ENCODE measurements at regions not wholly inside any gene's neighbourhood (a gene's known extent, or its start where the extent isn't known, plus 50 kb on each side); places are given as distances from the start of the nearest gene placed in this dataset.
A peak's percentile ranks its signal among the peaks of the same experiment; 100 is the strongest.

GRCh38 chr6:66499851-66500250 is 792.8 kb upstream of the EYS start (continued):
- TF ChIP-seq THRB (CRISPR knock-in tag; conservative IDR thresholded peaks at IDR 0.05) (no peak), HDAC6 (IDR thresholded peaks at IDR 0.05; ENCODE audit: low read depth, low read length) (no peak), ZC3H8 (IDR thresholded peaks at IDR 0.05) (no peak)

GRCh38 chr6:66496659-66497058 is 789.6 kb upstream of the EYS start:
- Histone ChIP-seq H3K4me3 (no peak overlapping the region), H3K36me3 (ENCODE audit: control insufficient read depth, insufficient read depth, low read length) (no peaks in the 10 kb centered on the region), H3K9me1 (ENCODE audit: control insufficient read depth, insufficient read depth, low read length) (no peaks in the 10 kb centered on the region), H4K20me1 (replicated peaks; ENCODE audit: control insufficient read depth, insufficient read depth, low read length) (no peaks in the 10 kb centered on the region), H3K27me3 (ENCODE audit: control insufficient read depth in 2 of 2, insufficient read depth in 2 of 2, low read length in 2 of 2) (no peaks in the 10 kb centered on the region), H3K4me1 (replicated peaks in 1 of 2; ENCODE audit: control insufficient read depth in 2 of 2, insufficient read depth in 2 of 2, low read length in 2 of 2) (no peaks in the 10 kb centered on the region), H2AFZ (ENCODE audit: low read depth, low read length) (no peak overlapping the region), H3K79me2 (ENCODE audit: control insufficient read depth, insufficient read depth, low read length) (no peaks in the 10 kb centered on the region), H3K9ac (ENCODE audit: insufficient read depth in 1 of 2, low read depth in 2 of 2, low read length in 2 of 2) (no peak overlapping the region), H3K9me3 (replicated peaks; ENCODE audit: control insufficient read depth, insufficient read depth, low read depth, low read length) (no peaks in the 10 kb centered on the region), H3K4me2 (ENCODE audit: insufficient read depth, low read length) (no peak overlapping the region), H3K27ac (ENCODE audit: extremely low read depth, low read depth, low read length) (no peak overlapping the region)
- no TSS peak for BruUV-seq (replicated peaks)
- ChIA-PET CTCF (ENCODE audit: low intra/inter-chr PET ratio) (no interaction called here), POLR2A (no interaction called here)
- WGBS (ENCODE audit: insufficient coverage, low coverage, missing lambda C conversion rate): 0% methylated on average over 2 of the region's 2 CpGs
- DNase-seq (ENCODE audit: extremely low read depth in 1 of 4, low spot score in 3 of 4) (peak in 2 of 4 experiments; percentile 1 to 7), FAIRE-seq (no peak), ATAC-seq (no peak)
- intact Hi-C loops (cut with micrococcal nuclease) (no loop called here), in situ Hi-C loops (cut with MboI) (no loop called here)
- TF ChIP-seq RAD21 (CRISPR knock-in tag; conservative IDR thresholded peaks at IDR 0.05 in 1 of 2, IDR thresholded peaks at IDR 0.05 in 1 of 2) (peak in 1 of 2 experiments; percentile 18; a peak in 1 of 4 replicates), HOXB6 (CRISPR knock-in tag; IDR thresholded peaks at IDR 0.05; ENCODE audit: borderline replicate concordance) (no peak), CTCF (IDR thresholded peaks at IDR 0.05 in 2 of 3, conservative IDR thresholded peaks at IDR 0.05 in 1 of 3; ENCODE audit: insufficient read depth in 2 of 3, low read depth in 1 of 3, low read length in 3 of 3) (peak in 2 of 3 experiments; percentile 10 to 13; a peak in 1 of 6 replicates)

Measured in K562 (cell line).